H9 (cell line): ENCODE measurements at regions not wholly inside any gene's neighbourhood (a gene's known extent, or its start where the extent isn't known, plus 50 kb on each side); places are given as distances from the start of the nearest gene placed in this dataset.
"Not testable (repeated sequence)": the region's sequence is repeated elsewhere in the genome, so short reads cannot be mapped to it uniquely, and the experiment has no call there.

Experiments
- DNase-seq: peaks from one replicate; pipeline ENCODE4 v3.0.0-alpha.2; 2017
- H2AFZ ChIP-seq: one replicate; pipeline ENCODE4 v1.6.1; 2013; ENCODE audit warnings: mild to moderate bottlenecking, low read length, control low read depth, moderate library complexity
- H2AK5ac ChIP-seq: 2 replicates; pipeline ENCODE4 v1.6.1; 2013; ENCODE audit warnings: low read length, control low read depth, mixed read lengths; ENCODE audit not compliant: insufficient read length
- H2BK120ac ChIP-seq: one replicate; pipeline ENCODE4 v1.6.1; 2013; ENCODE audit warnings: low read depth, mild to moderate bottlenecking, low read length, control low read depth, inconsistent platforms; ENCODE audit not compliant: poor library complexity, severe bottlenecking
- H2BK12ac ChIP-seq: 2 replicates; pipeline ENCODE4 v1.6.1; 2013; ENCODE audit warnings: low read length, control low read depth, mixed read lengths, low read depth; ENCODE audit not compliant: insufficient read length
- H2BK15ac ChIP-seq: 2 replicates; pipeline ENCODE4 v1.6.1; 2013; ENCODE audit warnings: low read depth, low read length, control low read depth
- H2BK20ac ChIP-seq: one replicate; pipeline ENCODE4 v1.6.1; 2013; ENCODE audit warnings: low read depth, mild to moderate bottlenecking, low read length, control low read depth, inconsistent platforms; ENCODE audit not compliant: poor library complexity, severe bottlenecking
- H2BK5ac ChIP-seq: 2 replicates; pipeline ENCODE4 v1.6.1; 2013; ENCODE audit warnings: low read length, control low read depth, mixed read lengths; ENCODE audit not compliant: insufficient read length
- H3K14ac ChIP-seq: 2 replicates; pipeline ENCODE4 v1.6.1; 2013; ENCODE audit warnings: low read length, control low read depth; ENCODE audit not compliant: insufficient read depth
- H3K18ac ChIP-seq: 2 replicates; pipeline ENCODE4 v1.6.1; 2013; ENCODE audit warnings: low read depth, mild to moderate bottlenecking, mixed read lengths, low read length, control low read depth; ENCODE audit not compliant: insufficient read length
- H3K23ac ChIP-seq: 2 replicates; pipeline ENCODE4 v1.6.1; 2013; ENCODE audit warnings: low read length, control low read depth, mixed read lengths, low read depth; ENCODE audit not compliant: insufficient read length
- H3K23me2 ChIP-seq: 2 replicates; pipeline ENCODE4 v1.6.1; 2013; ENCODE audit warnings: low read depth, mild to moderate bottlenecking, mixed read lengths, low read length, control low read depth; ENCODE audit not compliant: insufficient read length, poor library complexity, severe bottlenecking
- H3K27ac ChIP-seq: 2 replicates; pipeline ENCODE4 v1.5.1; 2013; ENCODE audit warnings: low read length, control low read depth, mixed read lengths, low read depth; ENCODE audit not compliant: insufficient read length
- H3K27me3 ChIP-seq: 2 replicates; pipeline ENCODE4 v1.6.1; 2013; ENCODE audit warnings: low read length, control low read depth, inconsistent platforms; ENCODE audit not compliant: insufficient read depth
- H3K4ac ChIP-seq: 2 replicates; pipeline ENCODE4 v1.6.1; 2013; ENCODE audit warnings: low read depth, mild to moderate bottlenecking, control low read depth, inconsistent platforms, low read length, moderate library complexity
- H3K4me1 ChIP-seq: 2 replicates; pipeline ENCODE4 v1.6.1; 2013; ENCODE audit warnings: low read length, control low read depth, inconsistent platforms; ENCODE audit not compliant: insufficient read depth
- H3K4me2 ChIP-seq: 2 replicates; pipeline ENCODE4 v1.6.1; 2013; ENCODE audit warnings: low read length, control low read depth, mixed read lengths; ENCODE audit not compliant: insufficient read length, insufficient read depth
- H3K56ac ChIP-seq: 2 replicates; pipeline ENCODE4 v1.6.1; 2013; ENCODE audit warnings: low read depth, mild to moderate bottlenecking, mixed read lengths, low read length, control low read depth; ENCODE audit not compliant: insufficient read length
- H3K79me1 ChIP-seq: 2 replicates; pipeline ENCODE4 v1.6.1; 2013; ENCODE audit warnings: low read depth, mild to moderate bottlenecking, moderate library complexity, low read length, control low read depth, inconsistent platforms; ENCODE audit not compliant: insufficient read depth, poor library complexity, severe bottlenecking
- H3K79me2 ChIP-seq: 2 replicates; pipeline ENCODE4 v1.6.1; 2013; ENCODE audit warnings: low read length, control low read depth, inconsistent platforms; ENCODE audit not compliant: insufficient read depth
- H3K9ac ChIP-seq: 2 replicates; pipeline ENCODE4 v1.6.1; 2013; ENCODE audit warnings: low read length, control low read depth, mixed read lengths; ENCODE audit not compliant: insufficient read length; ENCODE audit errors: extremely low read depth
- H3K9me3 ChIP-seq: one replicate; pipeline ENCODE4 v1.6.1; 2013; ENCODE audit warnings: low read depth, low read length, inconsistent platforms; ENCODE audit not compliant: control insufficient read depth
- H3T11ph ChIP-seq: one replicate; pipeline ENCODE4 v1.6.1; 2013; ENCODE audit warnings: mild to moderate bottlenecking, low read length, control low read depth, inconsistent platforms
- H4K20me1 ChIP-seq: one replicate; pipeline ENCODE4 v1.6.1; 2013; ENCODE audit not compliant: control insufficient read depth, insufficient read length, insufficient read depth
- H4K5ac ChIP-seq: 2 replicates; pipeline ENCODE4 v1.6.1; 2013; ENCODE audit warnings: low read depth, mild to moderate bottlenecking, mixed read lengths, low read length, control low read depth; ENCODE audit not compliant: insufficient read length
- H4K8ac ChIP-seq: replicated peaks from 2 replicates; pipeline ENCODE4 v1.6.1; 2013; ENCODE audit warnings: low read length, control low read depth, mixed read lengths, low read depth; ENCODE audit not compliant: insufficient read length
- H4K91ac ChIP-seq: 2 replicates; pipeline ENCODE4 v1.6.1; 2013; ENCODE audit warnings: low read depth, mild to moderate bottlenecking, moderate library complexity, mixed read lengths, low read length, control low read depth; ENCODE audit not compliant: insufficient read length
- H3K27ac Mint-ChIP-seq, 3 experiments: 2 replicates in 2 of 3; 3 replicates in 1 of 3; pipeline ENCODE4 v1.8.0; 2020 to 2021; ENCODE audit warnings: mixed read lengths in 3 of 3, mild to moderate bottlenecking in 1 of 3, moderate library complexity in 1 of 3
- H3K27me3 Mint-ChIP-seq: 2 replicates; pipeline ENCODE4 v1.8.0; 2021; ENCODE audit warnings: low read depth, mild to moderate bottlenecking, moderate library complexity, mixed read lengths
- H3K36me3 Mint-ChIP-seq, 3 experiments: 2 replicates in 2 of 3; 3 replicates in 1 of 3; pipeline ENCODE4 v1.8.0; 2020 to 2021; ENCODE audit warnings: low read depth in 3 of 3, mixed read lengths in 3 of 3; ENCODE audit not compliant: insufficient read depth in 1 of 3
- H3K4me1 Mint-ChIP-seq, 2 experiments: 2 replicates each; pipeline ENCODE4 v1.8.0; 2020; ENCODE audit warnings: mixed read lengths in 2 of 2
- H3K4me3 Mint-ChIP-seq, 2 experiments: 2 replicates in 1 of 2; 3 replicates in 1 of 2; pipeline ENCODE4 v1.8.0; 2020 to 2021; ENCODE audit warnings: mild to moderate bottlenecking in 2 of 2, mixed read lengths in 2 of 2, moderate library complexity in 1 of 2
- H3K9me3 Mint-ChIP-seq, 2 experiments: 2 replicates in 1 of 2; 3 replicates in 1 of 2; pipeline ENCODE4 v1.8.0; 2020; ENCODE audit warnings: mild to moderate bottlenecking in 2 of 2, mixed read lengths in 2 of 2, moderate library complexity in 1 of 2
- CTCF ChIP-seq: fragments of 200-600 bp; sonication (generic); conservative IDR thresholded peaks from 3 replicates; pipeline ENCODE4 v1.8.0; 2021; ENCODE audit warnings: antibody characterized with exemption, mild to moderate bottlenecking
- WGBS: extraction: QIAGEN DNeasy Blood & Tissue Kit; methylation state at CpG from one replicate; pipeline ENCODE4 v1.1.7; 2013; ENCODE audit warnings: missing lambda C conversion rate, low lambda C conversion rate, mixed read lengths; ENCODE audit not compliant: insufficient read length; ENCODE audit errors: extremely low coverage; 5-methylcytosine and 5-hydroxymethylcytosine counted together

GRCh38 chr11:22938691-22939090, 78.4 kb upstream of the CCDC179 start:
- no peaks in the 10 kb centered on the region for H3K79me1 ChIP-seq
- H3K23me2 ChIP-seq, result no peaks in the 10 kb centered on the region
- Mint-ChIP-seq H3K4me1 (peaks cover 0 to 8% of the 10 kb centered on the region in 2 experiments; a peak in 2 of 4 replicates), H3K27ac (no peak overlapping the region), H3K27me3 (no peaks in the 10 kb centered on the region), H3K9me3 (peaks cover 16 to 22% of the 10 kb centered on the region in 2 experiments), H3K36me3 (peaks cover 9 to 17% (median 13%) of the 10 kb centered on the region in 3 experiments), H3K4me3 (no peak overlapping the region)
- no peak overlapping the region for H3K9ac ChIP-seq
- no peak overlapping the region for H3K23ac ChIP-seq
- no peak overlapping the region for H3K4me2 ChIP-seq
- H2AFZ ChIP-seq, result no peak overlapping the region
- H3K4ac ChIP-seq, result no peak overlapping the region
- WGBS, result no CpG with 5 or more reads among the region's 1 CpG
- H2BK15ac ChIP-seq, result no peak overlapping the region
- no peak overlapping the region for H2AK5ac ChIP-seq
- H3T11ph ChIP-seq, result no peak overlapping the region
- H2BK5ac ChIP-seq, result no peak overlapping the region
- no peak overlapping the region for H2BK12ac ChIP-seq
- H2BK20ac ChIP-seq, result no peak overlapping the region
- H4K91ac ChIP-seq, result no peak overlapping the region
- H2BK120ac ChIP-seq, result no peak overlapping the region
- TF ChIP-seq CTCF, result no peak
- no peaks in the 10 kb centered on the region for H3K4me1 ChIP-seq
- H3K18ac ChIP-seq, result no peak overlapping the region
- no peaks in the 10 kb centered on the region for H3K27me3 ChIP-seq
- no peaks in the 10 kb centered on the region for H3K9me3 ChIP-seq
- H3K56ac ChIP-seq, result no peak overlapping the region
- no peak overlapping the region for H3K27ac ChIP-seq
- DNase-seq, result no peak
- H4K5ac ChIP-seq, result no peak overlapping the region
- H3K79me2 ChIP-seq, result no peaks in the 10 kb centered on the region
- H4K20me1 ChIP-seq, result no peaks in the 10 kb centered on the region
- no peak overlapping the region for H4K8ac ChIP-seq
- H3K14ac ChIP-seq, result no peak overlapping the region

- H2BK5ac ChIP-seq, H3K4me2 ChIP-seq, H3K79me1 ChIP-seq, H3K4me1 ChIP-seq, H3K9ac ChIP-seq, H3K23ac ChIP-seq, DNase-seq, H3K79me2 ChIP-seq, H3K27me3 Mint-ChIP-seq, H3K14ac ChIP-seq, H3K56ac ChIP-seq, H2AFZ ChIP-seq, H2BK120ac ChIP-seq, H2BK20ac ChIP-seq, H3K18ac ChIP-seq, H3K9me3 ChIP-seq, H3K27me3 ChIP-seq, H4K91ac ChIP-seq, H4K8ac ChIP-seq, H3K4ac ChIP-seq, H4K5ac ChIP-seq, H2AK5ac ChIP-seq, H2BK12ac ChIP-seq, H3K27ac Mint-ChIP-seq, H3K23me2 ChIP-seq, H2BK15ac ChIP-seq, H4K20me1 ChIP-seq, H3K4me3 Mint-ChIP-seq, H3K27ac ChIP-seq, H3K4me1 Mint-ChIP-seq, H3T11ph ChIP-seq: not testable (repeated sequence)
- Mint-ChIP-seq H3K9me3 (peaks cover 16 to 25% of the 10 kb centered on the region in 2 experiments), H3K36me3 (peaks cover 9 to 17% (median 15%) of the 10 kb centered on the region in 3 experiments)
- no CpG with 5 or more reads among the region's 3 CpGs for WGBS
These were observed 81.3 kb upstream of the CCDC179 start for GRCh38 chr11:22941544-22941943.
